HG03378 (cell line): ENCODE measurements at regions not wholly inside any gene's neighbourhood (a gene's known extent, or its start where the extent isn't known, plus 50 kb on each side); places are given as distances from the start of the nearest gene placed in this dataset.

Source experiments
- ATAC-seq: cut with Tn5 transposase; IDR thresholded peaks from one replicate; pipeline ENCODE4 v1.9.1; 2021; ENCODE audit warnings: mild to moderate bottlenecking, moderate library complexity; ENCODE audit not compliant: unreplicated experiment

- ATAC-seq: no peak
Measured at GRCh38 chr2:20559277-20559676, 91.6 kb downstream of the HS1BP3 start.

DNA sequence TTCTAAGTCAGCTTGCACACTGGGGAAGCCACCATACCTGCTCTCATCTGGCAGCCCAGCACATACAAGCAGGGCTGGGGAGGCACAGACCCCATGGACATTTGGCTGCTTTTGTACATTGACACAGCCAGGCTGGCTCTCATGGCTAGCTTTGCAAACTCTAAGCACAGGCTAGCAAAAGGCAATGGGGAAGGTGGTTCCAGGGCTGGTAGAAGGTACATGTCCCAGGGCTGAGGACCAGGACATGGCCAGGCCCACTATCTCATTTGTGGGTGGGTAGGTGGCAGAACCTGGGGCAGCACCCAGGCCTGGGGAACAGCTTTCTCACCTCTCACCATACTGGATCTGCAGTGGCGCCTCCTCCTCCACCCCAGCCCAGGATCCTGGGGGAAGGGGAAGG, 90.9 kb downstream of the HS1BP3 start:
- ATAC-seq: no peak

GRCh38 chr2:20560891-20561636, 89.8 kb downstream of the HS1BP3 start:
- no peak for ATAC-seq

GRCh38 chr2:20561637-20562454, 89.1 kb downstream of the HS1BP3 start:
- ATAC-seq: no peak

- no peak for ATAC-seq
Measured at GRCh38 chr2:20562540-20563225, 88.2 kb downstream of the HS1BP3 start.

GRCh38 chr2:20563251-20563650, 87.6 kb downstream of the HS1BP3 start:
- no peak for ATAC-seq

DNA sequence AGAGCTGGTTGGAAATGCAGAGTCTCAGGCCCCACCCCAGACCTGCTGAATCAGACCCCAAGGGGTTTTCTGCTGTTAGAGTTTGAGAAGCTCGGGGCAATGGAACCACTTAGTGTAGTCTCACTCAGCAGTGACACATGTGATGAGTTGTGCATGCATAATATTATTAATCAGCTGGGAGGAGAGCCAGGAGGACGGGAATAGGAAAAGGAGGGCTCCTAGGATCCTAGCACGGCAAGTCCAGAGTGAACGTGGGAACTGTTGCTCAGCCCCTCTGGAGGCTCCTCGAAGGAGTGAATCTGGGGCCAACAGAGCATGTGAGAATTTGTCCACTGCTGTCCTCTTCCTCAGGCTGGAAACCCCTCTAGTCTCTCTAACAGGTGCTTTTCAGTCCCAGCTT, 87.1 kb downstream of the HS1BP3 start:
- ATAC-seq: no peak

DNA sequence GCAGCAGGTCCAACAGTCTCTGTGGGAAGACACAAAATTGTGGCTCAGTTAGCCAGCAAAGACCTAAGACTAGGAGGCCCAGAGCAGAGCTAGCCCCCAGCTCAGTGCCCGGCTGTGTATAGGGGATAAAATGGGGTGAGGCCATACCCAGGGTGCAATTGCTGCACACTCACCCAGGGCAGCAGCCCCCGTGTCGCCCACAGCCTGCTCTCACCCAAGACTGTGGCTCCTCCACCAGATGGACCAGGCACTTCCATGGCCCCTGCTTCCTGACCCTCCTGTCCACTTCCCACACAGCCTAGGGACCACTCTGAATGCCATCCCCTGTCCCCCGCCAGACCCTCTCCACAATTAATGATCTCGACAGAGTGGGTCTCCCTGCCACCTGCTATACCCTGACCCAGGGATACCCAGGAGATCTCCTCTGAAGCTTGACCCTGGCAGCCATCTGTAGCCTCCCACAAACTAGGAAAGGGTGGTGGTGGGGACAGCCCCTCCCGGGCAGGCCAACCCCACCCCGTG, 85.7 kb downstream of the HS1BP3 start:
- no peak for ATAC-seq

DNA sequence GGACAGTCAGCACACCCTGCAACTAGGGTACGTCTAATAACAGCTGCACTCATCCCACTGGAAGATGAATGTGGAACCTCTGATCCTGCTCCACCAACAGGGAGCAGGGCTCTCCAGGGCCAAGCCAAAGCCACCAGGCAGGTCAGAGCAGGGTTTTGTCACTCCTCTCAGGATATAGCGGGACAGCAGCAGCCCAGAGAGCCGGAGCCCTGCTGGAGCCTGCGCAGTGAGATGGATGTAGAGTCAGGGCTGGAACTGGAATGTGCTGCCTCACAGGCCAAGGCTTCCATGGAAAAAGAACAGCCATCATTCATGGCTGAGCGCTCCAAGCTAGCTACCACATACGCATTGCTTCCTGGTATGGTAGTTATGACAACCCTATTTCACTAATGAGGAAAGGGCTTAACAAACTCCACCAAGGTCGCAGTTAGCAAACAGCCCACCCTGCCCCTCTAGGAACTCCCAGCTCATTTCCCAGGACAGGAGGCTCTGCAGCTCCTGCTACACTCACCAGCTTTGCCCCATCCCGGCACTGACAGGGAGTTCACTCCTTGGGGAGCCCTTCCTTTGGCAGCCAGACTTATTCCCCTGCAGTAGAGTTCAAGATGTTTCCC, 85.2 kb downstream of the HS1BP3 start:
- ATAC-seq: no peak

- no peak for ATAC-seq
Measured at GRCh38 chr2:20566331-20566730, 84.6 kb downstream of the HS1BP3 start.

DNA sequence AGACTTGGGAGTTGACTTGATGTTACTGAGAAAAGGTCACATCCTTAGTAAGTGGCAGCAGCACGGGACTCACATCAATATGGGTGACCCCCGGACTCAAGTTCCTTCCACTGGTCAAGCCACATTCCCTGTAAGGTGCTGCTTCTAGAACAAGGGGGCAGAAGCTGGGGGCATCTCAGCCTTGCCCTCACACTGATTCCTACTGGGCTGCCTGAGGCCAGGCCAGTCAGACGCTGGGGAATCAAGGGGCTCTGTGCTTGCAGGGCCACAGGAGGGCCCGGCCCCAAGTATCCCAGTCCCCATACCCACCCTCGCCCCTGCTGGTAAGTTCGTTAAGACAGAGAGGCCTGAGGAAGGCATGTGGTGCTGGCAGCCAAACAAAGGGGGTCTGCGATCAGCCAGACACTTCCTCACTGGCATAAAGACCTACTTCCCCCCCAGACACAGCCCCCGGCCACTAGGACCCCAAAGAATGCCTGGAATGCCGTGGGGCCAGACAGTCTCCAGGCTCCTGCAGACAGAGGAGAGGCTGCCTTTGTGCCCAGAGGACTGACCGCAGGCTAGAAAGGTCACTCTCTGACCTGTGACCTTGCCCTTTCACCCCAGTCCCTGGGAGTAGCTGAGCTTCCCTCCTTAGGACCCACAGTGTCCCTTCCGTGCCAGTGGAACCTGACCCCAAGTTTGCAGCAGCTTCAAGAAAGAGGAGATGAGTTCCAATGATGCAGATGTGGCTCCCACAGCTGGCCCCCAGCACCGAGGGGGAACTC, 83.6 kb downstream of the HS1BP3 start:
- no peak for ATAC-seq
